ENCODE measurements at regions not wholly inside any gene's neighbourhood (a gene's known extent, or its start where the extent isn't known, plus 50 kb on each side); places are given as distances from the start of the nearest gene placed in this dataset.
"Not testable (repeated sequence)": the region's sequence is repeated elsewhere in the genome, so short reads cannot be mapped to it uniquely, and the experiment has no call there.

DNA sequence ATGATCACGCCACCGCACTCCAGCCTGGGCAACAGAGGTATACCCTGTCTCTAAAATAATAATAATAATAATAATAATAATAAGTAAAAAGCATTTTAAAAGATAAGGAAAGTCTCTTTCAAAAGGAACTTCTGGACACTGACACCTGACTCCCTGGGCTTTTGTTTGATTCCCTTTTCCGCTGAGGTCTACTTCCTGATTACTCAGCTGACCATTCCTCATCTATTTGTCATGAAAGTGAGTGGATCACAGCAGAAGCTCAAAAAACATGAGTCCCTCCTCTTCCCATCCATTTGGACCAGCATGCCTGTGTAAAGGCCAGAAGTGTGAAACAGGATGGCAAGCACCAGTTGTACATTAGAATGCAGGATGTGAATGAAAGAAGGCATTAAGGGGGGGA is 61.1 kb upstream of the FBXO28 start:
- TF ChIP-seq, protein P1, sequence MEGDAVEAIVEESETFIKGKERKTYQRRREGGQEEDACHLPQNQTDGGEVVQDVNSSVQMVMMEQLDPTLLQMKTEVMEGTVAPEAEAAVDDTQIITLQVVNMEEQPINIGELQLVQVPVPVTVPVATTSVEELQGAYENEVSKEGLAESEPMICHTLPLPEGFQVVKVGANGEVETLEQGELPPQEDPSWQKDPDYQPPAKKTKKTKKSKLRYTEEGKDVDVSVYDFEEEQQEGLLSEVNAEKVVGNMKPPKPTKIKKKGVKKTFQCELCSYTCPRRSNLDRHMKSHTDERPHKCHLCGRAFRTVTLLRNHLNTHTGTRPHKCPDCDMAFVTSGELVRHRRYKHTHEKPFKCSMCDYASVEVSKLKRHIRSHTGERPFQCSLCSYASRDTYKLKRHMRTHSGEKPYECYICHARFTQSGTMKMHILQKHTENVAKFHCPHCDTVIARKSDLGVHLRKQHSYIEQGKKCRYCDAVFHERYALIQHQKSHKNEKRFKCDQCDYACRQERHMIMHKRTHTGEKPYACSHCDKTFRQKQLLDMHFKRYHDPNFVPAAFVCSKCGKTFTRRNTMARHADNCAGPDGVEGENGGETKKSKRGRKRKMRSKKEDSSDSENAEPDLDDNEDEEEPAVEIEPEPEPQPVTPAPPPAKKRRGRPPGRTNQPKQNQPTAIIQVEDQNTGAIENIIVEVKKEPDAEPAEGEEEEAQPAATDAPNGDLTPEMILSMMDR (IDR thresholded peaks at IDR 0.05; ENCODE audit: low read depth, low read length, missing control alignments): no peak
- H3K4me3 ChIP-seq (ENCODE audit: low read depth, low read length): no peak overlapping the region
- DNase-seq (ENCODE audit: low read depth): no peak

DNA sequence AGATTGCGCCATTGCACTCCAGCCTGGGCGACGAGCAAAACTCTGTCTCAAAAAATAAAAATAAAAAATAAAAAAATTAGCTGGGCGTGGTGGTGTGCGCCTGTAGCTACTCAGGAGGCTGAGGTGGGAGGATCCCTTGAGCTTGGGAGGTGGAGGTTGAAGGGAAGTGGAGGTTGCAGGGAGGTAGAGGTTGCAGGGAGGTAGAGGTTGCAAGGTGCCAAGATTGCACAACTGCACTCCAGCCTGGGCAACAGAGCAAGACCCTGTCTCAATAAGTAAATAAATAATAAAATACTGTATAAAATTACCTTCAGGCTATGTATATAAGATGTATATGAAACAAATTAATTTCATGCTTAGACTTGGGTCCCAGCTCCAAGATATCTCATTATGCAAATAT is 62.1 kb upstream of the FBXO28 start:
- H3K4me3 ChIP-seq (ENCODE audit: low read depth, low read length); DNase-seq (ENCODE audit: low read depth): not testable (repeated sequence)

DNA sequence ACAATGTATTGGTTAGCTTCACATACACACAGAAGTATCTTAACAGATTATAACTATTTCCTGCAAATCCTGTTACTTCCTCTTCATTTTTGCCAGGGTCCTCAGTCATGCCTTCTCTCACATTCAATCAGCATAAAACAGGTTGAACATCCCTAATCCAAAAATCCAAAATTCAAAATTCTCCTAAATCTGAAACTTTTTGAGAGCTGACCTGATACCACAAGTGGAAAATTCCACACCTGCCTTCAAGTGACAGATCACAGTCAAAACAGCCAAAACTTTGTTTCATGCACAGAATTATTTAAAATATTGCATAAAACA is 62.9 kb upstream of the FBXO28 start:
- TF ChIP-seq, protein P1 (IDR thresholded peaks at IDR 0.05; ENCODE audit: low read depth, low read length, missing control alignments): no peak
- DNase-seq (ENCODE audit: low read depth): no peak
- H3K4me3 ChIP-seq (ENCODE audit: low read depth, low read length): no peak overlapping the region

DNA sequence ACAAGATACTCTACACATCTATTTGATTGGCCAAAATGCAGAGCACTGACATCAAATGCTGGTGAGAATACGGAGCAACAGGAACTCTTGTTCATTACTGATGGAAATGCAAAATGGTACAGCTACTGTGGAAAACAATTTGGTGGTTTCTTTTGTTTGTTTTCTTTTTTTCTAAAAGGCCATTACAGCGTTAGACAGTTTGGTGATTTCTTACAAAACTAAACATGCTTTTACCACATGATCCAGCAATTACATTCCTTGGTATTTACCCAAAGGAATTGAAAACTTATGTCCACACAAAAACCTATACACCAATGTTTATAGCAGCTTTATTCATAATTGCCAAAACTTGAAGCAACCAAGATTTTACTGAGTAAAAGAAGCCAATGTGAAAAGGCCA is 66.4 kb upstream of the FBXO28 start:
- DNase-seq (ENCODE audit: low read depth): no peak
- no peak overlapping the region for H3K4me3 ChIP-seq (ENCODE audit: low read depth, low read length)
- TF ChIP-seq, protein P1 (IDR thresholded peaks at IDR 0.05; ENCODE audit: low read depth, low read length, missing control alignments): no peak

DNA sequence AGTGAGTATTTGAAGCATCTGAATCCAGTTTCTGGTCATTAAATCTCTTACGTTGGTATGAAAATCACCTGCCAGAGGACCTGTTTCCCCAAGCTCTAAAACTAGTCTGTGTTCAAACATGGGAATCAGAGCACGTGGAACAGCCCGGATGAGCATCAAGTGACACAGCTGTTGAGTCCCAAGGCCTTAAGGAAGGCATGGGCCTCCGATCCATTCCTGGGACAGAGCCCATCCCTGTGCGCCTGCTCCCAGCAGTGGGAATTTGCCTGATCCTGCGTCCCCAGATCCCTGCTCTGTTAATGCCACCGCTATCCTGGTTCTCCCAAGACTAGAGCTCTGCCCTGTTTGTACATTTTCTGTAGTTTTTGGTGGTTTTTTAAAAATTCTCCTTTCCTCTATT is 68.4 kb upstream of the FBXO28 start:
- no peak for DNase-seq (ENCODE audit: low read depth)
- H3K4me3 ChIP-seq (ENCODE audit: low read depth, low read length): no peak overlapping the region
- TF ChIP-seq, protein P1 (IDR thresholded peaks at IDR 0.05; ENCODE audit: low read depth, low read length, missing control alignments): no peak

DNA sequence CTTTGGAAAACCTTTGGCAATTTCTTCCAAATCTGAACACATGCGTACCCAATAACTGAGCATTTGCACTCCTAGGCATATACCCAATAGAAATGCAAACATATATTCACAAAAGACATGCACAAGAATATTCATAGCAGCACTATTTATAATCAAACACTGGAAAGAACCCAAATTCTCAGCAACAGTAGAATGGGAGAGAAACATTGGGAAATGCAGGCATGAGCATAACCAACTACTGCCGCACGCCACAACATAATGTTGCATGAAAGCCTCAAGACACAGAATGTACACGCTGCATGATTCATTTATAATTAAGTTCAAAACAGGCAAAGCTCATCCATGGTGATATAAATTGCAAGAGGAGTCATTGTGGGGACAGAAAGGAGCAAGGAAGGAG is 69.5 kb upstream of the FBXO28 start:
- no peak overlapping the region for H3K4me3 ChIP-seq (ENCODE audit: low read depth, low read length)
- TF ChIP-seq, protein P1 (IDR thresholded peaks at IDR 0.05; ENCODE audit: low read depth, low read length, missing control alignments): no peak
- no peak for DNase-seq (ENCODE audit: low read depth)

DNA sequence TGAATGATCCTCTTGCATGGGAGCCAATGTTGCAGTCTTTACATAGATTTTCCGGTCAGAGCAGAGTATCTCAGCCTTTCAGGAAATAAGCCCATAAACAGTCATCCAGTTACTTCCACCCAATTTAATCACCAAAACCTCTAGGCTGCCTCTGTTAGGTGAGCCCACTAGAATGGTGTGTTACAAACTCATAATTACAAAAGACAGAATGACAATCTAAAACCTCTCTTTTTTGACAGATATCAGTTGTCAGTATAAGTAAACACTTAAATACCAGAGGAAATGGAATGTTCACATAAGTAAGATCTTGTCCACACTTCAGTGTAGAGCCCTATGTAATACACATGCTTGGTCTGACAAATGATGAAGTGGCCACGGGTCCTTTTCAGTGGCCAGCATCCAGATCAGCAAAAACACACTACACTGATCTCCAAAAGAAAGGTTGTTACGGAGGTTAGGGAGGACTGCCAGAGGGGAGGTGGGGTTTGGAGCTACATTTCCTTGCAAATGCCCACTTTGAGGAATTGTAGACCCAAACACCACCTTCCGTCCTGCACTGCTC is 71.3 kb upstream of the FBXO28 start:
- H3K4me3 ChIP-seq (ENCODE audit: low read depth, low read length): no peak overlapping the region
- TF ChIP-seq, protein P1 (IDR thresholded peaks at IDR 0.05; ENCODE audit: low read depth, low read length, missing control alignments): no peak
- no peak for DNase-seq (ENCODE audit: low read depth)

DNA sequence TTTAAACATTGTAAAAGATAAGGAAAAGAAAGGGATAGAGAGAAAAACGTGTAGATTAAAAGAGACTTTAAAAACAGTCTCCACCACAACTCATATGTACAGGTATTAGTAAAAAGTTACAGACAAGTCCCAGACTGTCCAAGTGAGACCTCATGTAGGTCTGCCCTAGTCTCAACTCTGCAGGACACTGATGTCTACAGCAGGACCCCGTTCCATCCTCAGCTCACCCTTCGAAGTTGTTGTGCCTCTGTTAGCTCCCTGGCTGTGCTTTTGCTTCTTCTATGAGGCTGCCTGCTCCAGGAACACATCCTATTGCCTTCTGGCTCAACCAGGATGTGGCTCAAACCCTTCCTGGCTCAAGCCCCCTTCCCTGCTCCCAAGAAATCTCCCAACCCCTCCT is 72.9 kb upstream of the FBXO28 start:
- no peak for DNase-seq (ENCODE audit: low read depth)
- TF ChIP-seq, protein P1 (IDR thresholded peaks at IDR 0.05; ENCODE audit: low read depth, low read length, missing control alignments): no peak
- no peak overlapping the region for H3K4me3 ChIP-seq (ENCODE audit: low read depth, low read length)

DNA sequence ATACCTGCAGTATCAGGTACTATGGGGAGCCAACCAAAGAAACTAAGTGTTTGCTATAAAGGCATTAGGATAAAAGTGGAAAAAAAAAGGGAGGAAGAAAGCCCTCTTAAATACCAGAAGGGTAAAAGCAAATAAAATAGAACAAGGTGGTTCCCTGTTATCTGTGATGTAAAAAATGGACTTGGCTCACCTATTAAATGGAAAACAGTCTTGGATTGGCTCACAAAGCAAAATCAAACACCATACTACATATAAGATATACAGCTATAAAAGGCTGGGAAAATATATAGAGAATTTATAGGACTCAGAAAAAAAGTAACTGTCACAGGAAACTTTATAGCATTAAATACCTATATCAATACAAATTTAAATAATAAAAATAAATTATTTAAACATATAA is 73.5 kb upstream of the FBXO28 start:
- not testable (repeated sequence) for DNase-seq (ENCODE audit: low read depth); H3K4me3 ChIP-seq (ENCODE audit: low read depth, low read length)

DNA sequence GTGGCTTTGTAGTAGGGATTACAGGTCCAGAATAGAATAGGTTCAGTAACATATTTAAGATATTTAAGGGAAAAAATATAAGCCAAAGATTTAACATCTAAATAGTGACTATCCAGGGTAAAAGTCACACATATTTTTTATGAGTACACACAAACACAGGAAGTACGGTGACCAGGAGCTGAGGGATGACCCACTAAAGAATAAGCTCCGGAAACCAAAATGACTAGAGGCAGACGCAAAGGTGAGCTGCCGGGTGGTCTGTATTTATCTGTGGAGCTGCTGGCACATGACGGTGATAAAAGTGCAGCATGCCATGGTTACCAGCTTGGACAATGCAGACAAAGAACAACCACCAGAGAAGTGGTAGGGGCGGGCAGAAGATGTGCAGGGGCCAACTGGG is 73.9 kb upstream of the FBXO28 start:
- H3K4me3 ChIP-seq (ENCODE audit: low read depth, low read length); DNase-seq (ENCODE audit: low read depth): not testable (repeated sequence)

DNA sequence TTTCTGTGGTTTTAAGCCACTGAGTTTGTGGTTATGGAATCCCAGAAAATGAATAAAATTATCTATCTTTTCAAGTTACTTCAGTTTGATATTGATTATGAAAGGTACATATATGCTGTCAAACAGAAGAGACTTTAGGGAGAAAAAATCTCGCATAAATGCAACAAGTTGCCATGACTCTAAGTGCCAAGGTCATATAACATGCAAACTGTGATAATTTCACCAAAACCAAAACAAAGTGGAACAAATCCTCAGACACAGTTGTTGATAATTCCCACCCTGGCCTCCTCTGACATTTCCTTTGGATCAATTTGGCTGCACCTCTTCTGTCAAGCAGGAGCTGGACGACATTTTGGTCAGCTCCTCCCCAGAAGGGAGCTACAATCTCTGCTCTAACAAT is 75.1 kb upstream of the FBXO28 start:
- H3K4me3 ChIP-seq (ENCODE audit: low read depth, low read length); DNase-seq (ENCODE audit: low read depth): not testable (repeated sequence)

All from GM12864 (cell line).